ENCODE measurements at regions not wholly inside any gene's neighbourhood (a gene's known extent, or its start where the extent isn't known, plus 50 kb on each side); places are given as distances from the start of the nearest gene placed in this dataset.

- no peak overlapping the region for H3K27ac ChIP-seq
- no peak for TF ChIP-seq ZFX (IDR thresholded peaks at IDR 0.05)
- no peak for TF ChIP-seq CTCF (conservative IDR thresholded peaks at IDR 0.05)
Measured at GRCh38 chr3:84522893-84523292, 435.9 kb upstream of the CADM2 start.

GRCh38 chr3:84536916-84537315 lies 421.9 kb upstream of the CADM2 start:
- TF ChIP-seq CTCF (conservative IDR thresholded peaks at IDR 0.05) = no peak
- no peak for TF ChIP-seq ZFX (IDR thresholded peaks at IDR 0.05)
- H3K27ac ChIP-seq = no peak overlapping the region

GRCh38 chr3:84538597-84538996 lies 420.2 kb upstream of the CADM2 start:
- no peak overlapping the region for H3K27ac ChIP-seq
- TF ChIP-seq CTCF (conservative IDR thresholded peaks at IDR 0.05) (no peak), ZFX (IDR thresholded peaks at IDR 0.05) (no peak)

GRCh38 chr3:84547207-84547606 lies 411.6 kb upstream of the CADM2 start:
- TF ChIP-seq CTCF (conservative IDR thresholded peaks at IDR 0.05) = no peak
- TF ChIP-seq ZFX (IDR thresholded peaks at IDR 0.05) = no peak
- no peak overlapping the region for H3K27ac ChIP-seq

- TF ChIP-seq ZFX (IDR thresholded peaks at IDR 0.05) (no peak), CTCF (conservative IDR thresholded peaks at IDR 0.05) (peak; percentile 68)
- H3K27ac ChIP-seq = no peak overlapping the region
Measured at GRCh38 chr3:84547971-84548970, 410.5 kb upstream of the CADM2 start.

GRCh38 chr3:84555629-84556028 lies 403.2 kb upstream of the CADM2 start:
- TF ChIP-seq CTCF (conservative IDR thresholded peaks at IDR 0.05) (no peak), ZFX (IDR thresholded peaks at IDR 0.05) (no peak)
- H3K27ac ChIP-seq = no peak overlapping the region

- no peak for TF ChIP-seq ZFX (IDR thresholded peaks at IDR 0.05)
- TF ChIP-seq CTCF (conservative IDR thresholded peaks at IDR 0.05) = no peak
- no peak overlapping the region for H3K27ac ChIP-seq
Measured at GRCh38 chr3:84566256-84566655, 392.5 kb upstream of the CADM2 start.
